A673 (cell line): ENCODE measurements at regions not wholly inside any gene's neighbourhood (a gene's known extent, or its start where the extent isn't known, plus 50 kb on each side); places are given as distances from the start of the nearest gene placed in this dataset.

ENCODE experiments used
- EZH2 ChIP-seq: fragments of 200-600 bp; sonication (generic); IDR thresholded peaks from 2 replicates; pipeline ENCODE4 v1.6.1; 2017; ENCODE audit warnings: borderline replicate concordance, low read depth, mild to moderate bottlenecking, mixed read lengths, antibody characterized with exemption, low read length; ENCODE audit not compliant: poor library complexity, severe bottlenecking
- TF ChIP-seq, protein P1 (sequence below): fragments of 300-800, 200-600 bp; sonication (generic); conservative IDR thresholded peaks from 2 replicates; pipeline ENCODE4 v1.5.1; 2017; ENCODE audit warnings: low read depth, mild to moderate bottlenecking, antibody characterized with exemption, low read length, moderate library complexity, mixed read lengths

DNA sequence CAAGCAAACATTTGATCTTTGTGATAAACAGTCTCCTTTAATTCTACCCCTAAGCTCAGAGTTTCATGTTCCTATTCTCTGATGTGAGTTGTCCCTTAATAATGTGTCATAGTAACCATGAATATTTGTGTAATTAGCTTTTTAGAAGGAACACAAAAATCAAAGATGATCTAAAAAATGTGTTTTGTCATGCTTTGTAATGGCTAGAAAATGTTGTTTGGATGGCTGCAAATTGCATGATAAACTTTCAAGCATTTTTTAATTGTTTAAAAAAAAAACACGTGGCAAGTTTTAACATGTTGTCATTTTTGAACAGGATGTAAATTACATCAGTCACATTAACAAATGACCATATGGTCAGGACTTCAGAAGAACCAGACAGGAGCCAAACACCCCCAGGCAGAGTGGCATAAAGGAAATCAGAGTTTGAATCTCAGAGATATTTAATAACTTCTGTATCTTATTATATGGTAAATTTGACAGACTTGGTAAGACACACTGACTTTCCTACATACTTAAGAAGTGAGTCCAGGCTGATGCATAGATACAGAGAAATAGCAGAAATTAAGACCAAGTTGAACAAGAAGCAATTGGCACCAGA is 223.9 kb upstream of the VEGFC start:
- TF ChIP-seq, protein P1, sequence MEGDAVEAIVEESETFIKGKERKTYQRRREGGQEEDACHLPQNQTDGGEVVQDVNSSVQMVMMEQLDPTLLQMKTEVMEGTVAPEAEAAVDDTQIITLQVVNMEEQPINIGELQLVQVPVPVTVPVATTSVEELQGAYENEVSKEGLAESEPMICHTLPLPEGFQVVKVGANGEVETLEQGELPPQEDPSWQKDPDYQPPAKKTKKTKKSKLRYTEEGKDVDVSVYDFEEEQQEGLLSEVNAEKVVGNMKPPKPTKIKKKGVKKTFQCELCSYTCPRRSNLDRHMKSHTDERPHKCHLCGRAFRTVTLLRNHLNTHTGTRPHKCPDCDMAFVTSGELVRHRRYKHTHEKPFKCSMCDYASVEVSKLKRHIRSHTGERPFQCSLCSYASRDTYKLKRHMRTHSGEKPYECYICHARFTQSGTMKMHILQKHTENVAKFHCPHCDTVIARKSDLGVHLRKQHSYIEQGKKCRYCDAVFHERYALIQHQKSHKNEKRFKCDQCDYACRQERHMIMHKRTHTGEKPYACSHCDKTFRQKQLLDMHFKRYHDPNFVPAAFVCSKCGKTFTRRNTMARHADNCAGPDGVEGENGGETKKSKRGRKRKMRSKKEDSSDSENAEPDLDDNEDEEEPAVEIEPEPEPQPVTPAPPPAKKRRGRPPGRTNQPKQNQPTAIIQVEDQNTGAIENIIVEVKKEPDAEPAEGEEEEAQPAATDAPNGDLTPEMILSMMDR = no peak
- TF ChIP-seq EZH2 = no peak
